SK-N-SH (cell line): ENCODE measurements at regions not wholly inside any gene's neighbourhood (a gene's known extent, or its start where the extent isn't known, plus 50 kb on each side); places are given as distances from the start of the nearest gene placed in this dataset.
A peak's percentile ranks its signal among the peaks of the same experiment; 100 is the strongest.

Source experiments
- CTCF ChIA-PET: fragments of 300-600, 350-600 bp; formaldehyde crosslinking; extraction: SDS; loops from one replicate; lab custom pipeline; 2021; lab: Yijun Ruan, JAX
- POLR2A ChIA-PET: fragments of 350-600 bp; sonication (Branson Sonifier 250); formaldehyde crosslinking; extraction: SDS; loops from one replicate; lab custom pipeline; 2020; ENCODE audit warnings: antibody characterized with exemption, inconsistent platforms; lab: Yijun Ruan, JAX
- DNase-seq: peaks from one replicate; pipeline ENCODE4 v3.0.0; 2012
- H2AFZ ChIP-seq: fragments of 200-600 bp; sonication (generic); 2 replicates; pipeline ENCODE4 v1.8.1; 2016; ENCODE audit warnings: antibody characterized with exemption, mild to moderate bottlenecking, low read depth
- H3F3A ChIP-seq: fragments of 200-600 bp; sonication (generic); replicated peaks from 2 replicates; pipeline ENCODE3; 2016; ENCODE audit warnings: antibody characterized with exemption, mild to moderate bottlenecking; ENCODE audit not compliant: insufficient read depth
- H3K27ac ChIP-seq, 2 experiments: fragments of 200-500 bp in 1 of 2; fragments of 200-600 bp in 1 of 2; sonication (Bioruptor generic) in 1 of 2; sonication (generic), shearing (Covaris generic) in 1 of 2; 2 replicates each; pipeline versions ENCODE4 v1.5.1 to v1.6.1; 2014 to 2016; ENCODE audit warnings: low read depth in 2 of 2, inconsistent platforms in 1 of 2, low read length in 1 of 2, mild to moderate bottlenecking in 1 of 2, mixed read lengths in 1 of 2
- H3K27me3 ChIP-seq: fragments of 200-600 bp; sonication (generic), shearing (Covaris generic); 2 replicates; pipeline ENCODE4 v1.6.1; 2016; ENCODE audit warnings: mixed run types; ENCODE audit not compliant: insufficient read depth
- H3K36me3 ChIP-seq, 2 experiments: fragments of 200-500 bp in 1 of 2; fragments of 200-600 bp in 1 of 2; sonication (Bioruptor generic) in 1 of 2; sonication (generic) in 1 of 2; replicated peaks in 1 of 2; 2 replicates each; pipeline versions ENCODE3 to v1.5.1; 2014 to 2016; ENCODE audit warnings: low read length in 1 of 2, mild to moderate bottlenecking in 1 of 2; ENCODE audit not compliant: insufficient read depth in 2 of 2, control insufficient read depth in 1 of 2
- H3K4me1 ChIP-seq, 2 experiments: fragments of 200-500 bp in 1 of 2; fragments of 200-600 bp in 1 of 2; sonication (Bioruptor generic) in 1 of 2; sonication (generic), shearing (Covaris generic) in 1 of 2; 2 replicates each; pipeline versions ENCODE4 v1.5.1 to v1.6.1; 2014 to 2016; ENCODE audit warnings: low read depth in 1 of 2, low read length in 1 of 2, mixed run types in 1 of 2; ENCODE audit not compliant: insufficient read depth in 2 of 2, control insufficient read depth in 1 of 2
- H3K4me2 ChIP-seq: fragments of 200-600 bp; sonication (generic), shearing (Covaris generic); 2 replicates; pipeline ENCODE4 v1.6.1; 2017; ENCODE audit warnings: mixed run types
- H3K4me3 ChIP-seq, 2 experiments: fragments of 200-500 bp in 1 of 2; fragments of 200-600 bp in 1 of 2; sonication (Bioruptor generic) in 1 of 2; sonication (generic), shearing (Covaris generic) in 1 of 2; 2 replicates each; pipeline versions ENCODE4 v1.5.1 to v1.8.1; 2014 to 2016; ENCODE audit warnings: low read depth in 2 of 2, inconsistent platforms in 1 of 2, low read length in 1 of 2, mild to moderate bottlenecking in 1 of 2, mixed read lengths in 1 of 2, moderate library complexity in 1 of 2
- H3K79me2 ChIP-seq: fragments of 200-600 bp; sonication (generic); 2 replicates; pipeline ENCODE4 v1.8.1; 2017; ENCODE audit warnings: mild to moderate bottlenecking; ENCODE audit not compliant: insufficient read depth
- H3K9ac ChIP-seq: fragments of 200-600 bp; sonication (generic); 2 replicates; pipeline ENCODE4 v1.6.1; 2017; ENCODE audit warnings: mixed run types
- H3K9me2 ChIP-seq: fragments of 200-600 bp; sonication (generic); 2 replicates; pipeline ENCODE4 v1.6.1; 2017; ENCODE audit warnings: mixed run types
- H3K9me3 ChIP-seq: fragments of 200-600 bp; sonication (generic); 2 replicates; pipeline ENCODE4 v1.6.1; 2017; ENCODE audit warnings: mixed run types, mild to moderate bottlenecking, moderate library complexity
- H4K20me1 ChIP-seq: fragments of 200-600 bp; sonication (generic); 2 replicates; pipeline ENCODE4 v1.6.1; 2017; ENCODE audit warnings: mild to moderate bottlenecking, mixed run types; ENCODE audit not compliant: insufficient read depth
- EP300 ChIP-seq, 2 experiments: IDR thresholded peaks; 2 replicates each; pipeline versions ENCODE4 v1.4.0 to v1.6.1; 2012; ENCODE audit warnings: borderline replicate concordance in 1 of 2, low read depth in 1 of 2, low read length in 1 of 2
- EZH2phosphoT487 ChIP-seq: fragments of 200-600 bp; sonication (generic); IDR thresholded peaks from 2 replicates; pipeline ENCODE4 v1.6.1; 2017; ENCODE audit warnings: low read depth, mixed run types, mild to moderate bottlenecking, antibody characterized with exemption, moderate library complexity, borderline replicate concordance
- FOSL2 ChIP-seq: IDR thresholded peaks from 2 replicates; pipeline ENCODE4 v1.4.0; 2012; ENCODE audit warnings: low read depth, mild to moderate bottlenecking, moderate library complexity, borderline replicate concordance
- FOXM1 ChIP-seq: IDR thresholded peaks from 2 replicates; pipeline ENCODE4 v1.4.0; 2012; ENCODE audit warnings: low read depth, mild to moderate bottlenecking
- GATA2 ChIP-seq: sonication (generic); formaldehyde crosslinking; IDR thresholded peaks from 2 replicates; pipeline ENCODE4 v1.5.0; 2020; ENCODE audit warnings: mild to moderate bottlenecking, missing genetic modification reagents
- JUND ChIP-seq: IDR thresholded peaks from 2 replicates; pipeline ENCODE4 v1.4.0; 2012
- MEF2A ChIP-seq: IDR thresholded peaks from 2 replicates; pipeline ENCODE4 v1.4.0; 2012; ENCODE audit warnings: low read depth, borderline replicate concordance
- PBX3 ChIP-seq: IDR thresholded peaks from 2 replicates; pipeline ENCODE4; 2012
- POLR2AphosphoS5 ChIP-seq: IDR thresholded peaks from 2 replicates; pipeline ENCODE4 v1.6.1; 2012; ENCODE audit warnings: low read depth, low read length
- RAD21 ChIP-seq: IDR thresholded peaks from 2 replicates; pipeline ENCODE4 v1.6.1; 2012; ENCODE audit warnings: mild to moderate bottlenecking, low read length
- REST ChIP-seq: IDR thresholded peaks from 2 replicates; pipeline ENCODE4 v1.6.1; 2012; ENCODE audit warnings: mild to moderate bottlenecking, low read depth, low read length, moderate library complexity
- RFX5 ChIP-seq: IDR thresholded peaks from 2 replicates; pipeline ENCODE4 v1.6.1; 2012; ENCODE audit warnings: mild to moderate bottlenecking, improper control_type of control experiment, low read length
- RXRA ChIP-seq: IDR thresholded peaks from 2 replicates; pipeline ENCODE4 v1.4.0; 2012; ENCODE audit warnings: low read depth, mild to moderate bottlenecking, borderline replicate concordance
- SIN3A ChIP-seq: IDR thresholded peaks from 2 replicates; pipeline ENCODE4 v1.6.1; 2012; ENCODE audit warnings: low read depth, mild to moderate bottlenecking, low read length, moderate library complexity, borderline replicate concordance
- TAF1 ChIP-seq: IDR thresholded peaks from 2 replicates; pipeline ENCODE4 v1.6.1; 2012; ENCODE audit warnings: low read depth, mild to moderate bottlenecking, low read length, moderate library complexity, borderline replicate concordance
- TEAD4 ChIP-seq: IDR thresholded peaks from 2 replicates; pipeline ENCODE4 v1.4.0; 2012; ENCODE audit warnings: mild to moderate bottlenecking, borderline replicate concordance; ENCODE audit not compliant: insufficient read depth
- YY1 ChIP-seq: IDR thresholded peaks from 2 replicates; pipeline ENCODE4 v1.4.0; 2012; ENCODE audit warnings: low read depth, mild to moderate bottlenecking
- ZBTB33 ChIP-seq: IDR thresholded peaks from 2 replicates; pipeline ENCODE4 v1.4.0; 2012; ENCODE audit warnings: low read depth, borderline replicate concordance
- WGBS: methylation state at CpG from one replicate; pipeline ENCODE4 v1.1.6; 2017; ENCODE audit warnings: low lambda C conversion rate; 5-methylcytosine and 5-hydroxymethylcytosine counted together

- H3F3A ChIP-seq, result no peaks in the 10 kb centered on the region
- no peaks in the 10 kb centered on the region for H4K20me1 ChIP-seq
- no peaks in the 10 kb centered on the region for H3K9me3 ChIP-seq
- TF ChIP-seq ZBTB33 (no peak), TAF1 (no peak), FOXM1 (no peak)
- H2AFZ ChIP-seq, result no peak overlapping the region
- 82% methylated on average over 42 of the region's 51 CpGs for WGBS
- no peaks in the 10 kb centered on the region for H3K9me2 ChIP-seq
- H3K79me2 ChIP-seq, result no peaks in the 10 kb centered on the region
- H3K4me3 ChIP-seq, result no peak overlapping the region
- no peak overlapping the region for H3K4me2 ChIP-seq
- ChIA-PET POLR2A (no interaction called here), CTCF (interaction anchor here (8.8 kb wide), 1 partner anchor 105 kb away, joined by 117 read pairs; no protein-coding TSS in a partner anchor)
- no peaks in the 10 kb centered on the region for H3K4me1 ChIP-seq
- no peaks in the 10 kb centered on the region for H3K27me3 ChIP-seq
- no peak for DNase-seq
- no peak overlapping the region for H3K27ac ChIP-seq
- H3K9ac ChIP-seq, result no peak overlapping the region
- H3K36me3 ChIP-seq, result no peaks in the 10 kb centered on the region
These were observed 452.0 kb downstream of the REEP3 start for GRCh38 chr10:63972949-63973827.

GRCh38 chr10:63976538-63976937, 455.3 kb downstream of the REEP3 start:
- no peak overlapping the region for H3K4me2 ChIP-seq
- H4K20me1 ChIP-seq, result no peaks in the 10 kb centered on the region
- no peaks in the 10 kb centered on the region for H3K4me1 ChIP-seq
- no peaks in the 10 kb centered on the region for H3K9me2 ChIP-seq
- no peak overlapping the region for H3K9ac ChIP-seq
- no peaks in the 10 kb centered on the region for H3K36me3 ChIP-seq
- H3F3A ChIP-seq, result no peaks in the 10 kb centered on the region
- peak; percentile 68 for DNase-seq
- 18% methylated on average over 4 of the region's 5 CpGs for WGBS
- H3K27me3 ChIP-seq, result no peaks in the 10 kb centered on the region
- H3K27ac ChIP-seq, result no peak overlapping the region
- H3K4me3 ChIP-seq, result no peak overlapping the region
- CTCF ChIA-PET, result interaction anchor here (0.8 to 8.8 kb wide), 17 partner anchors 8 to 128 kb away, joined by 3 to 117 read pairs (median 5); no protein-coding TSS in a partner anchor
- H2AFZ ChIP-seq, result no peak overlapping the region
- POLR2A ChIA-PET, result no interaction called here
- H3K9me3 ChIP-seq, result no peaks in the 10 kb centered on the region
- no peaks in the 10 kb centered on the region for H3K79me2 ChIP-seq
- TF ChIP-seq EZH2phosphoT487 (no peak), ZBTB33 (no peak), SIN3A (no peak), MEF2A (no peak), EP300 (IDR thresholded peaks at IDR 0.05; ENCODE audit: borderline replicate concordance in 1 of 2, low read depth in 1 of 2, low read length in 1 of 2) (no peak), RAD21 (peak; percentile 76), POLR2AphosphoS5 (no peak), PBX3 (no peak), RFX5 (no peak), RXRA (no peak), TEAD4 (no peak), FOSL2 (no peak), GATA2 (CRISPR knock-in tag) (no peak), REST (no peak), YY1 (no peak), JUND (no peak)
